PC-9 (cell line): ENCODE measurements at regions not wholly inside any gene's neighbourhood (a gene's known extent, or its start where the extent isn't known, plus 50 kb on each side); places are given as distances from the start of the nearest gene placed in this dataset.

Source experiments
- BruUV-seq: library from RNA; stranded (reverse); fragments of 400-500 nt; replicated peaks from 2 replicates; lab custom pipeline; 2021; lab: Mats Ljungman, UMichigan
- CTCF ChIA-PET: fragments of 300-600 bp; sonication (Branson Sonifier 250); formaldehyde crosslinking; loops from one replicate; lab custom pipeline; 2022; ENCODE audit warnings: antibody characterized with exemption; lab: Charles Lee
- POLR2A ChIA-PET: fragments of 300-600 bp; sonication (Branson Sonifier 250); formaldehyde crosslinking; loops from one replicate; lab custom pipeline; 2022; ENCODE audit warnings: antibody characterized with exemption; ENCODE audit not compliant: unreplicated experiment; lab: Charles Lee
- DNase-seq, 2 experiments: peaks; one replicate each; pipeline versions ENCODE4 v3.0.0 to v3.0.0-alpha.2; 2015 to 2022; ENCODE audit warnings: mixed read lengths in 1 of 2
- H2AFZ ChIP-seq: fragments of 200-600 bp; sonication (generic); 2 replicates; pipeline ENCODE4 v1.8.1; 2017; ENCODE audit warnings: antibody characterized with exemption
- H3F3A ChIP-seq: fragments of 200-600 bp; sonication (generic); 2 replicates; pipeline ENCODE4 v1.8.1; 2017; ENCODE audit warnings: antibody characterized with exemption, mild to moderate bottlenecking, low read depth; ENCODE audit not compliant: insufficient read depth
- H3K27ac ChIP-seq: fragments of 200-600 bp; sonication (generic); 2 replicates; pipeline ENCODE4 v1.6.1; 2016; ENCODE audit warnings: mixed run types
- H3K27me3 ChIP-seq: fragments of 200-600 bp; sonication (generic); 2 replicates; pipeline ENCODE4 v1.6.1; 2016; ENCODE audit warnings: low read depth, mixed run types; ENCODE audit not compliant: insufficient read depth
- H3K36me3 ChIP-seq: fragments of 200-600 bp; sonication (generic); 2 replicates; pipeline ENCODE4 v1.6.1; 2016; ENCODE audit warnings: low read depth, mixed run types
- H3K4me1 ChIP-seq: fragments of 200-600 bp; sonication (generic); replicated peaks from 2 replicates; pipeline ENCODE4 v1.6.1; 2016; ENCODE audit warnings: mixed run types; ENCODE audit not compliant: insufficient read depth
- H3K4me2 ChIP-seq: fragments of 200-600 bp; sonication (generic); 2 replicates; pipeline ENCODE4 v1.6.1; 2017; ENCODE audit warnings: mixed run types
- H3K4me3 ChIP-seq: fragments of 200-600 bp; sonication (generic); 2 replicates; pipeline ENCODE4 v1.6.1; 2016; ENCODE audit warnings: mixed run types
- H3K79me2 ChIP-seq: fragments of 200-600 bp; sonication (generic); 2 replicates; pipeline ENCODE4 v1.6.1; 2017; ENCODE audit warnings: low read depth, mixed run types
- H3K9me2 ChIP-seq: fragments of 200-600 bp; sonication (generic); 2 replicates; pipeline ENCODE4 v1.8.1; 2017; ENCODE audit warnings: mild to moderate bottlenecking; ENCODE audit not compliant: insufficient read depth
- H3K9me3 ChIP-seq: fragments of 200-600 bp; sonication (generic); 2 replicates; pipeline ENCODE4 v1.8.1; 2016; ENCODE audit warnings: low read depth; ENCODE audit not compliant: insufficient read depth
- H4K20me1 ChIP-seq: fragments of 200-600 bp; sonication (generic); 2 replicates; pipeline ENCODE4 v1.8.1; 2017; ENCODE audit not compliant: insufficient read depth
- EZH2 ChIP-seq: fragments of 200-600 bp; sonication (generic); IDR thresholded peaks from 2 replicates; pipeline ENCODE4 v1.8.0; 2017; ENCODE audit warnings: antibody characterized with exemption, low read depth
- intact Hi-C: fragments of 100-400 bp; cut with micrococcal nuclease; formaldehyde crosslinking; loops from one replicate; pipeline ENCODE4 v1.10.0; 2022; ENCODE audit not compliant: unreplicated experiment
- TF ChIP-seq, protein P1 (sequence below): fragments of 200-600 bp; sonication (generic); conservative IDR thresholded peaks from 2 replicates; pipeline ENCODE4 v1.6.1; 2017; ENCODE audit warnings: mixed run types, antibody characterized with exemption, mild to moderate bottlenecking, moderate library complexity

DNA sequence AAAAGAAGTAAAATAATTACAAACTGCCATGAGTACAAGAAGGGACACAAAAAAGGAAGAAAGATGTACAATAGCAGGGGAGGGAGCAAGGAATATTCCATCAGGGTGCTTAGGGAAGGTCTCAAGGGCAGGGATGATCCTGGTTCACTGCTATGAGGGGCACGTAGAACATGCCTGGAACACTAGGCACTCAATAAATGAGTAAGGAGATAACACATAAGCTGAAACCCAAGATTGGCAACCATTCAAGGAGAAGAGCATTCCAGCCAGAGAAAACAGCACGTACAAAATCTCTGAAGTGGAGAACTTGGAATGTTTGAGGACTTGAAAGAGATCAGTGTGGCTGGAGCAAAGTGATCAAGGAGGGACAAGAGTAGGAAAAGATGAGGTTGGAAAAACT lies 103.2 kb downstream of the FAM161A start:
- Histone ChIP-seq H3K27ac (no peak overlapping the region), H4K20me1 (no peaks in the 10 kb centered on the region), H3K9me2 (no peaks in the 10 kb centered on the region), H3K79me2 (no peaks in the 10 kb centered on the region), H3K9me3 (0 out of 2 replicates have a peak, but pooled peaks cover 2% of the 10 kb centered on the region), H3F3A (no peaks in the 10 kb centered on the region), H3K4me3 (no peak overlapping the region), H3K4me2 (no peak overlapping the region), H3K36me3 (no peaks in the 10 kb centered on the region), H2AFZ (no peak overlapping the region), H3K4me1 (no peaks in the 10 kb centered on the region), H3K27me3 (no peaks in the 10 kb centered on the region)
- CTCF ChIA-PET, result interaction anchor here (0.5 kb wide), 1 partner anchor 234 kb away, joined by 4 read pairs; no protein-coding TSS in a partner anchor
- TF ChIP-seq, protein P1, sequence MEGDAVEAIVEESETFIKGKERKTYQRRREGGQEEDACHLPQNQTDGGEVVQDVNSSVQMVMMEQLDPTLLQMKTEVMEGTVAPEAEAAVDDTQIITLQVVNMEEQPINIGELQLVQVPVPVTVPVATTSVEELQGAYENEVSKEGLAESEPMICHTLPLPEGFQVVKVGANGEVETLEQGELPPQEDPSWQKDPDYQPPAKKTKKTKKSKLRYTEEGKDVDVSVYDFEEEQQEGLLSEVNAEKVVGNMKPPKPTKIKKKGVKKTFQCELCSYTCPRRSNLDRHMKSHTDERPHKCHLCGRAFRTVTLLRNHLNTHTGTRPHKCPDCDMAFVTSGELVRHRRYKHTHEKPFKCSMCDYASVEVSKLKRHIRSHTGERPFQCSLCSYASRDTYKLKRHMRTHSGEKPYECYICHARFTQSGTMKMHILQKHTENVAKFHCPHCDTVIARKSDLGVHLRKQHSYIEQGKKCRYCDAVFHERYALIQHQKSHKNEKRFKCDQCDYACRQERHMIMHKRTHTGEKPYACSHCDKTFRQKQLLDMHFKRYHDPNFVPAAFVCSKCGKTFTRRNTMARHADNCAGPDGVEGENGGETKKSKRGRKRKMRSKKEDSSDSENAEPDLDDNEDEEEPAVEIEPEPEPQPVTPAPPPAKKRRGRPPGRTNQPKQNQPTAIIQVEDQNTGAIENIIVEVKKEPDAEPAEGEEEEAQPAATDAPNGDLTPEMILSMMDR, result no peak
- TF ChIP-seq EZH2, result no peak
- POLR2A ChIA-PET, result no interaction called here
- no TSS peak for BruUV-seq
- intact Hi-C loops, result no loop called here
- no peak for DNase-seq

DNA sequence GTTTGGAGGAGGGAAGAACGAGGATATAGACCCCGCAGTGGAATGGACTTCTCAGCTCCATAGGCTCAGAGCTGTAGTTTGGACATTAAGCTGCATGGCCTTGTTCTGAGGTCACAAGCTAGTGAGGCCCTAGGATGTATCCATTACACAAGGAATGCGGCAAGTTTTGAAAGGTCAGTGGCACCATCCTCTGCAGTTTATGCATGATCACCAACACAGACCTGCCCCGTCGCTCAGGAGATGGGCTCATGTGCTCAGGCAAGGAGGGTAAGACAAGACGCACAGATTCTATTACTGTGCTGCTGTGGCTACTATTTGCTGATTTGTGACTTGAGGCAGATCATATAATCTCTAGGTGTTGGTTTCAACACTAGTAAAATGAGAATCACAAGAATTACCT lies 110.9 kb downstream of the FAM161A start:
- ChIA-PET CTCF (no interaction called here), POLR2A (no interaction called here)
- Histone ChIP-seq H3K79me2 (no peaks in the 10 kb centered on the region), H3K4me3 (no peak overlapping the region), H3K4me2 (no peak overlapping the region), H3K9me3 (no peaks in the 10 kb centered on the region), H3K9me2 (no peaks in the 10 kb centered on the region), H3K27ac (no peak overlapping the region), H2AFZ (no peak overlapping the region), H3F3A (no peaks in the 10 kb centered on the region), H3K27me3 (no peaks in the 10 kb centered on the region), H3K4me1 (no peaks in the 10 kb centered on the region), H4K20me1 (no peaks in the 10 kb centered on the region), H3K36me3 (no peaks in the 10 kb centered on the region)
- DNase-seq, result no peak
- intact Hi-C loops, result no loop called here
- BruUV-seq, result no TSS peak
- TF ChIP-seq EZH2, result no peak
- TF ChIP-seq, protein P1, result no peak

DNA sequence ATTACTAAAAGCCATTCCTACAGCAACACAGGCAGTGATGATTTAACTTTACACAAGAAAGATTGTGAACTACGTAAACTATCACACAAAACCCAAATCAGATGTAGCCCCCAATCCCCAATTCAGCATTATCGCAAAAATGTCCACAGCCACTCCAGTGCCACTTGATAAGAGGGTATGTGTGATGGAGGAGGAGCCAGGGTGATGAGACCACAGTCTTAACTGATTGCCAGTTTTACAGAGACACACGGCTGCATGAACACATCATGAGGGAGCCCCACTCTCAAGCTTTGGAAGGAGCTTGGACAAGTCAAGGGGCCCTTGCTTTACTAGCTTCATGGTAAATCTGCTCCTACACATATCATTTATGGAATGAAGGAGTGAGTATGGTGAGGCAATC lies 116.0 kb downstream of the FAM161A start:
- BruUV-seq, result no TSS peak
- no peak overlapping the region for H3K4me2 ChIP-seq
- intact Hi-C loops, result no loop called here
- no peak overlapping the region for H2AFZ ChIP-seq
- no peaks in the 10 kb centered on the region for H3K4me1 ChIP-seq
- ChIA-PET POLR2A (interaction anchor here (0.5 kb wide), 1 partner anchor 34 kb away, joined by 5 read pairs; no protein-coding TSS in a partner anchor), CTCF (no interaction called here)
- no peaks in the 10 kb centered on the region for H4K20me1 ChIP-seq
- no peaks in the 10 kb centered on the region for H3K9me2 ChIP-seq
- H3K9me3 ChIP-seq, result no peaks in the 10 kb centered on the region
- H3K27ac ChIP-seq, result no peak overlapping the region
- no peak for TF ChIP-seq EZH2
- TF ChIP-seq, protein P1, result no peak
- H3K27me3 ChIP-seq, result no peaks in the 10 kb centered on the region
- H3K36me3 ChIP-seq, result no peaks in the 10 kb centered on the region
- no peaks in the 10 kb centered on the region for H3K79me2 ChIP-seq
- H3F3A ChIP-seq, result no peaks in the 10 kb centered on the region
- H3K4me3 ChIP-seq, result no peak overlapping the region
- DNase-seq, result no peak
